ENCODE measurements at regions not wholly inside any gene's neighbourhood (a gene's known extent, or its start where the extent isn't known, plus 50 kb on each side); places are given as distances from the start of the nearest gene placed in this dataset.

DNA sequence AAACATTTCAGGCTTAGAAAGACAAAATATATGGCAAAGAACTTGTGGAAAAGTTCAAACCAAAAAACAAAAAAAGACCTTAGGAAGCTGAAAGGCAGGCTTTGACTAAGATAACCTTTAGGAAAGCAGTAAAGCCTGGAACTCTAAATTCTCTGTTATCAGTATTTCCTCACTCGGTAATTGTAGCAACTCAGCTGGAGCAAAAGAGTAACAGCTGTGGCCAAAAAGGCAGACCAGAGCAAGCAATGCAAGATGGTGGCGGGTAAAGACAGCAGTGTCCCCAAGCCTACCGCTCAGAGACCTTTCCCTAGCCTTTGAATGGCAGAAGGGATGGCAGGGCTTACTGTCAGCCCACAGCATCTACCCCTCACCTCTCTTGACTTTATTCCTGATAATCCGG, 63.1 kb upstream of the KLHL13 start:
- Histone ChIP-seq H3K4me3 (ENCODE audit: low read length) (no peak overlapping the region), H3K36me3 (replicated peaks; ENCODE audit: insufficient read depth, low read length) (no peaks in the 10 kb centered on the region), H3K9me2 (replicated peaks; ENCODE audit: insufficient read depth, low read length) (no peaks in the 10 kb centered on the region), H3K9me3 (replicated peaks; ENCODE audit: insufficient read depth, low read length) (no peaks in the 10 kb centered on the region), H3K27ac (ENCODE audit: low read length) (no peak overlapping the region), H4K20me1 (ENCODE audit: insufficient read depth, low read length) (no peaks in the 10 kb centered on the region), H3K27me3 (replicated peaks; ENCODE audit: insufficient read depth, low read length) (no peaks in the 10 kb centered on the region), H3K79me2 (ENCODE audit: low read length) (no peaks in the 10 kb centered on the region), H3K4me2 (ENCODE audit: low read depth, low read length) (no peak overlapping the region), H3F3A (ENCODE audit: insufficient read depth, low read length) (no peaks in the 10 kb centered on the region), H2AFZ (ENCODE audit: low read length) (no peak overlapping the region), H3K4me1 (ENCODE audit: low read length) (no peaks in the 10 kb centered on the region), H3K9ac (ENCODE audit: low read length) (no peak overlapping the region)
- DNase-seq = no peak
- TF ChIP-seq CTCF (IDR thresholded peaks at IDR 0.05; ENCODE audit: low read length) = no peak

DNA sequence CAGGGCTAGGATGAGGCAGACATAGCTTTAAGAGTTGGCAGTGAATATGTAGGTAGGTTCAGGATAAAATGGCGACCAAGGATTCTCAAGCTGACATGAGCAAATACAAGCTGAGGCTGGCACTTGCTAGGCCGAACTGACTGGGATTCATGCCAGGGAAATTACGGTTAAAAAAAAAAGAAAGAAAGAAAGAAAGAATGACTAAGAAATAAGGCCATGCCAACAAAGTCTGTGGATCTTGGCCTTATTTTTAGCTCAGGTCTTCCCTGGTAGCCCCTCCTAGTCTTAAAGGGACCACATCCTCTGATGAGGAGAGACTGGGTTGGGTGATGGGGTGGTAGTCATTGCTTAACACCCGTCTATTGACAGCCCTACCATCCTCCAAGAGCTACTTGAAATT, 64.4 kb upstream of the KLHL13 start:
- H3K79me2 ChIP-seq (ENCODE audit: low read length) = no peaks in the 10 kb centered on the region
- no peaks in the 10 kb centered on the region for H4K20me1 ChIP-seq (ENCODE audit: insufficient read depth, low read length)
- H3K4me3 ChIP-seq (ENCODE audit: low read length) = no peak overlapping the region
- H2AFZ ChIP-seq (ENCODE audit: low read length) = no peak overlapping the region
- no peaks in the 10 kb centered on the region for H3F3A ChIP-seq (ENCODE audit: insufficient read depth, low read length)
- no peak overlapping the region for H3K4me2 ChIP-seq (ENCODE audit: low read depth, low read length)
- H3K27me3 ChIP-seq (replicated peaks; ENCODE audit: insufficient read depth, low read length) = no peaks in the 10 kb centered on the region
- no peak overlapping the region for H3K9ac ChIP-seq (ENCODE audit: low read length)
- no peaks in the 10 kb centered on the region for H3K9me3 ChIP-seq (replicated peaks; ENCODE audit: insufficient read depth, low read length)
- no peaks in the 10 kb centered on the region for H3K36me3 ChIP-seq (replicated peaks; ENCODE audit: insufficient read depth, low read length)
- DNase-seq = no peak
- TF ChIP-seq CTCF (IDR thresholded peaks at IDR 0.05; ENCODE audit: low read length) = no peak
- TF ChIP-seq EZH2phosphoT487 (IDR thresholded peaks at IDR 0.05; ENCODE audit: low read length) = no peak
- no peak for TF ChIP-seq EZH2 (optimal IDR thresholded peaks at IDR 0.05; ENCODE audit: low read depth, low read length)
- no peaks in the 10 kb centered on the region for H3K9me2 ChIP-seq (replicated peaks; ENCODE audit: insufficient read depth, low read length)
- H3K4me1 ChIP-seq (ENCODE audit: low read length) = no peaks in the 10 kb centered on the region
- H3K27ac ChIP-seq (ENCODE audit: low read length) = no peak overlapping the region

DNA sequence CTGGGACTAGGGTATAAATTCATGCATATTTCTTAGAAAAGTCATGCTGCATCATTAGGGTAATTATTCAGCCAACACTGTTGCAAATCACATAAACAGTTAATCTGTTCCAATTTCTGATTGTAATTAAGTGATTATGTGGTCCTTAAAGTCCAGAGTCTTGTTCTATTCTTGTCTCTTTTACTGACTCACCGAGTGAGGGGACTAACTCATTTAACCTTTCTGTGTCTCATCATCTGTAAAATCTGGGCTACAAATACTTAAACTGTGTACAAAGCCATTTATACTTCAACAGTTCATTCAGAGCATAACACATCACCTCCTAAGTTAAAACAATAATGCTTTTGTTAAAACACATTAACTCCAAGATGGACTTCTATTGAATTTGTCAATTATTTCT, 65.4 kb upstream of the KLHL13 start:
- Histone ChIP-seq H3K36me3 (replicated peaks; ENCODE audit: insufficient read depth, low read length) (no peaks in the 10 kb centered on the region), H3F3A (ENCODE audit: insufficient read depth, low read length) (no peaks in the 10 kb centered on the region), H2AFZ (ENCODE audit: low read length) (no peak overlapping the region), H3K9me3 (replicated peaks; ENCODE audit: insufficient read depth, low read length) (no peaks in the 10 kb centered on the region), H3K9me2 (replicated peaks; ENCODE audit: insufficient read depth, low read length) (no peaks in the 10 kb centered on the region), H3K4me3 (ENCODE audit: low read length) (no peak overlapping the region), H3K4me2 (ENCODE audit: low read depth, low read length) (no peak overlapping the region), H3K4me1 (ENCODE audit: low read length) (no peaks in the 10 kb centered on the region), H3K9ac (ENCODE audit: low read length) (no peak overlapping the region), H3K27me3 (replicated peaks; ENCODE audit: insufficient read depth, low read length) (no peaks in the 10 kb centered on the region), H4K20me1 (ENCODE audit: insufficient read depth, low read length) (no peaks in the 10 kb centered on the region), H3K27ac (ENCODE audit: low read length) (no peak overlapping the region), H3K79me2 (ENCODE audit: low read length) (no peaks in the 10 kb centered on the region)
- DNase-seq = no peak
- TF ChIP-seq CTCF (IDR thresholded peaks at IDR 0.05; ENCODE audit: low read length) (no peak), EZH2 (optimal IDR thresholded peaks at IDR 0.05; ENCODE audit: low read depth, low read length) (no peak), EZH2phosphoT487 (IDR thresholded peaks at IDR 0.05; ENCODE audit: low read length) (no peak)

- Histone ChIP-seq H2AFZ (ENCODE audit: low read length) (no peak overlapping the region), H3K9me2 (replicated peaks; ENCODE audit: insufficient read depth, low read length) (no peaks in the 10 kb centered on the region), H3K9me3 (replicated peaks; ENCODE audit: insufficient read depth, low read length) (no peaks in the 10 kb centered on the region), H3K9ac (ENCODE audit: low read length) (no peak overlapping the region), H3K4me1 (ENCODE audit: low read length) (no peaks in the 10 kb centered on the region), H3F3A (ENCODE audit: insufficient read depth, low read length) (no peaks in the 10 kb centered on the region), H3K27ac (ENCODE audit: low read length) (no peak overlapping the region), H3K79me2 (ENCODE audit: low read length) (no peaks in the 10 kb centered on the region), H3K4me3 (ENCODE audit: low read length) (no peak overlapping the region), H3K36me3 (replicated peaks; ENCODE audit: insufficient read depth, low read length) (no peaks in the 10 kb centered on the region), H3K27me3 (replicated peaks; ENCODE audit: insufficient read depth, low read length) (no peaks in the 10 kb centered on the region), H4K20me1 (ENCODE audit: insufficient read depth, low read length) (no peaks in the 10 kb centered on the region), H3K4me2 (ENCODE audit: low read depth, low read length) (no peak overlapping the region)
- DNase-seq = no peak
- TF ChIP-seq CTCF (IDR thresholded peaks at IDR 0.05; ENCODE audit: low read length) = no peak
- TF ChIP-seq EZH2 (optimal IDR thresholded peaks at IDR 0.05; ENCODE audit: low read depth, low read length) = no peak
Observed at GRCh38 chrX:118182681-118183080, 66.1 kb upstream of the KLHL13 start.
